Activated CD4-positive, alpha-beta T cell treated with anti-CD3 and anti-CD28 coated beads, Interleukin-2, amount 50 U/mL, for 16 hours (primary cell): ENCODE measurements at regions not wholly inside any gene's neighbourhood (a gene's known extent, or its start where the extent isn't known, plus 50 kb on each side); places are given as distances from the start of the nearest gene placed in this dataset.

Source experiments
- DNase-seq: peaks from one replicate; pipeline ENCODE4 v3.0.0-alpha.2; 2020

- no peak for DNase-seq
Measured at GRCh38 chr6:19042420-19042819, 655.3 kb downstream of the RNF144B start.

GRCh38 chr6:19050765-19051164, 663.6 kb downstream of the RNF144B start:
- DNase-seq: no peak

- DNase-seq: no peak
Measured at GRCh38 chr6:19052219-19052618, 665.1 kb downstream of the RNF144B start.

GRCh38 chr6:19059102-19059501, 672.0 kb downstream of the RNF144B start:
- DNase-seq: no peak

GRCh38 chr6:19067165-19067564, 680.0 kb downstream of the RNF144B start:
- no peak for DNase-seq

GRCh38 chr6:19070520-19070919, 683.4 kb downstream of the RNF144B start:
- no peak for DNase-seq

- no peak for DNase-seq
Measured at GRCh38 chr6:19083801-19084200, 696.7 kb downstream of the RNF144B start.

- DNase-seq: no peak
Measured at GRCh38 chr6:19086480-19086879, 699.3 kb downstream of the RNF144B start.

- no peak for DNase-seq
Measured at GRCh38 chr6:19087296-19087695, 700.1 kb downstream of the RNF144B start.

GRCh38 chr6:19087897-19088296, 700.7 kb downstream of the RNF144B start:
- no peak for DNase-seq

- DNase-seq: no peak
Measured at GRCh38 chr6:19100752-19101151, 713.6 kb downstream of the RNF144B start.

- DNase-seq: no peak
Measured at GRCh38 chr6:19102936-19103335, 715.8 kb downstream of the RNF144B start.

GRCh38 chr6:19107468-19107867, 720.3 kb downstream of the RNF144B start:
- DNase-seq: no peak

- DNase-seq: no peak
Measured at GRCh38 chr6:19121521-19121920, 715.6 kb upstream of the ID4 start.

GRCh38 chr6:19127081-19127480, 710.1 kb upstream of the ID4 start:
- DNase-seq: no peak

GRCh38 chr6:19128701-19129100, 708.5 kb upstream of the ID4 start:
- no peak for DNase-seq

GRCh38 chr6:19135706-19136105, 701.5 kb upstream of the ID4 start:
- DNase-seq: no peak

GRCh38 chr6:19137505-19137904, 699.7 kb upstream of the ID4 start:
- no peak for DNase-seq

GRCh38 chr6:19142275-19142674, 694.9 kb upstream of the ID4 start:
- no peak for DNase-seq

- no peak for DNase-seq
Measured at GRCh38 chr6:19150307-19150706, 686.9 kb upstream of the ID4 start.

GRCh38 chr6:19153270-19153980, 683.7 kb upstream of the ID4 start:
- DNase-seq: no peak

GRCh38 chr6:19153981-19154295, 683.2 kb upstream of the ID4 start:
- DNase-seq: no peak

GRCh38 chr6:19156443-19156842, 680.7 kb upstream of the ID4 start:
- no peak for DNase-seq

GRCh38 chr6:19157486-19157885, 679.7 kb upstream of the ID4 start:
- no peak for DNase-seq

- no peak for DNase-seq
Measured at GRCh38 chr6:19158586-19158985, 678.6 kb upstream of the ID4 start.

- no peak for DNase-seq
Measured at GRCh38 chr6:19159089-19159488, 678.1 kb upstream of the ID4 start.
